Mesenchymal stem cell (in vitro differentiated cells and primary cell): ENCODE measurements at regions not wholly inside any gene's neighbourhood (a gene's known extent, or its start where the extent isn't known, plus 50 kb on each side); places are given as distances from the start of the nearest gene placed in this dataset.

Experiments
- DNase-seq: peaks from one replicate; pipeline ENCODE4 v3.0.0-alpha.2; 2013
- H2AFZ ChIP-seq: one replicate; pipeline ENCODE4 v1.6.1; 2013; ENCODE audit warnings: low read depth, mild to moderate bottlenecking, control low read depth, inconsistent platforms, low read length, moderate library complexity
- H2AK5ac ChIP-seq: 2 replicates; pipeline ENCODE4 v1.6.1; 2013; ENCODE audit warnings: low read length, moderate library complexity, mild to moderate bottlenecking, inconsistent platforms; ENCODE audit not compliant: severe bottlenecking
- H2BK120ac ChIP-seq: one replicate; pipeline ENCODE4 v1.6.1; 2013; ENCODE audit warnings: low read depth, mild to moderate bottlenecking, inconsistent platforms, low read length, moderate library complexity
- H2BK12ac ChIP-seq, 2 experiments: one replicate each; pipeline ENCODE4 v1.6.1; 2013; ENCODE audit warnings: inconsistent platforms in 2 of 2, low read length in 2 of 2, mild to moderate bottlenecking in 2 of 2, moderate library complexity in 2 of 2, control low read depth in 1 of 2
- H2BK15ac ChIP-seq: one replicate; pipeline ENCODE4 v1.6.1; 2013; ENCODE audit warnings: mild to moderate bottlenecking, low read depth, inconsistent platforms; ENCODE audit not compliant: poor library complexity, severe bottlenecking
- H2BK5ac ChIP-seq: 2 replicates; pipeline ENCODE4 v1.6.1; 2013; ENCODE audit warnings: low read depth, mild to moderate bottlenecking, low read length, control low read depth, inconsistent platforms; ENCODE audit not compliant: poor library complexity, severe bottlenecking
- H3K14ac ChIP-seq, 2 experiments: one replicate each; pipeline ENCODE4 v1.6.1; 2013; ENCODE audit warnings: inconsistent platforms in 2 of 2, low read length in 2 of 2, control low read depth in 1 of 2, mild to moderate bottlenecking in 1 of 2, moderate library complexity in 1 of 2
- H3K18ac ChIP-seq, 2 experiments: one replicate each; pipeline ENCODE4 v1.6.1; 2013; ENCODE audit warnings: inconsistent platforms in 2 of 2, low read length in 2 of 2, control low read depth in 1 of 2, low read depth in 1 of 2, mild to moderate bottlenecking in 1 of 2
- H3K23ac ChIP-seq, 2 experiments: one replicate each; pipeline ENCODE4 v1.6.1; 2013; ENCODE audit warnings: inconsistent platforms in 2 of 2, low read length in 2 of 2, mild to moderate bottlenecking in 2 of 2, moderate library complexity in 2 of 2, control low read depth in 1 of 2
- H3K27ac ChIP-seq: 2 replicates; pipeline ENCODE4 v1.5.1; 2013; ENCODE audit warnings: mild to moderate bottlenecking, moderate library complexity, low read length, control low read depth, inconsistent platforms; ENCODE audit not compliant: poor library complexity, severe bottlenecking
- H3K27me3 ChIP-seq, 2 experiments: 2 replicates each; pipeline versions ENCODE4 v1.6.1 to v1.7.0; 2013; ENCODE audit warnings: low read length in 2 of 2, mild to moderate bottlenecking in 2 of 2, moderate library complexity in 2 of 2, control low read depth in 1 of 2, inconsistent platforms in 1 of 2; ENCODE audit not compliant: control insufficient read depth in 1 of 2, insufficient read depth in 1 of 2
- H3K36me3 ChIP-seq, 2 experiments: 2 replicates each; pipeline versions ENCODE4 v1.6.1 to v1.7.0; 2013; ENCODE audit warnings: low read length in 2 of 2, control low read depth in 1 of 2, inconsistent platforms in 1 of 2, low read depth in 1 of 2, mild to moderate bottlenecking in 1 of 2; ENCODE audit not compliant: insufficient read depth in 2 of 2, control insufficient read depth in 1 of 2
- H3K4ac ChIP-seq, 2 experiments: one replicate each; pipeline ENCODE4 v1.6.1; 2013; ENCODE audit warnings: inconsistent platforms in 2 of 2, low read length in 2 of 2, mild to moderate bottlenecking in 2 of 2, moderate library complexity in 2 of 2, control low read depth in 1 of 2, low read depth in 1 of 2
- H3K4me1 ChIP-seq: 2 replicates; pipeline ENCODE4 v1.6.1; 2013; ENCODE audit warnings: low read depth, low read length, control low read depth; ENCODE audit not compliant: control insufficient read depth, insufficient read depth
- H3K4me2 ChIP-seq: 2 replicates; pipeline ENCODE4 v1.6.1; 2013; ENCODE audit warnings: low read length, mild to moderate bottlenecking, inconsistent platforms; ENCODE audit not compliant: poor library complexity, severe bottlenecking
- H3K4me3 ChIP-seq, 2 experiments: 2 replicates each; pipeline versions ENCODE4 v1.5.1 to v1.7.0; 2013; ENCODE audit warnings: low read length in 2 of 2, mild to moderate bottlenecking in 2 of 2, control low read depth in 1 of 2, low read depth in 1 of 2; ENCODE audit not compliant: insufficient read depth in 1 of 2
- H3K79me1 ChIP-seq: replicated peaks from 2 replicates; pipeline ENCODE4 v1.6.1; 2013; ENCODE audit warnings: mild to moderate bottlenecking, control low read depth, low read length, inconsistent platforms; ENCODE audit not compliant: poor library complexity, severe bottlenecking
- H3K9ac ChIP-seq: 2 replicates; pipeline ENCODE4 v1.7.0; 2013; ENCODE audit warnings: mild to moderate bottlenecking, low read length, moderate library complexity
- H3K9me3 ChIP-seq: 2 replicates; pipeline ENCODE4 v1.7.0; 2013; ENCODE audit warnings: mild to moderate bottlenecking, low read length; ENCODE audit not compliant: control insufficient read depth
- H4K8ac ChIP-seq: one replicate; pipeline ENCODE4 v1.6.1; 2013; ENCODE audit warnings: inconsistent platforms, mild to moderate bottlenecking, low read length, moderate library complexity
- H4K91ac ChIP-seq: one replicate; pipeline ENCODE4 v1.6.1; 2013; ENCODE audit warnings: mild to moderate bottlenecking, low read length, inconsistent platforms
- WGBS: methylation state at CpG from one replicate; pipeline ENCODE4 v1.1.7; 2013; ENCODE audit warnings: mixed read lengths; 5-methylcytosine and 5-hydroxymethylcytosine counted together

- Histone ChIP-seq H2BK120ac (no peak overlapping the region), H3K4me3 (no peak overlapping the region), H3K9ac (no peak overlapping the region), H2BK5ac (no peak overlapping the region), H2BK15ac (no peak overlapping the region), H3K27me3 (no peaks in the 10 kb centered on the region), H2BK12ac (no peak overlapping the region), H3K14ac (no peak overlapping the region), H4K91ac (no peak overlapping the region), H3K27ac (no peak overlapping the region), H3K4ac (no peak overlapping the region), H4K8ac (no peak overlapping the region), H3K79me1 (no peaks in the 10 kb centered on the region), H3K36me3 (no peaks in the 10 kb centered on the region), H2AK5ac (no peak overlapping the region), H3K18ac (no peak overlapping the region), H3K4me1 (no peaks in the 10 kb centered on the region), H3K9me3 (peaks cover 2% of the 10 kb centered on the region), H3K4me2 (no peak overlapping the region), H3K23ac (no peak overlapping the region), H2AFZ (no peak overlapping the region)
- no peak for DNase-seq
- 62% methylated on average over 1 of the region's 1 CpG for WGBS
These were observed 153.5 kb downstream of the OR4C45 start for GRCh38 chr11:50186146-50186545.

DNA sequence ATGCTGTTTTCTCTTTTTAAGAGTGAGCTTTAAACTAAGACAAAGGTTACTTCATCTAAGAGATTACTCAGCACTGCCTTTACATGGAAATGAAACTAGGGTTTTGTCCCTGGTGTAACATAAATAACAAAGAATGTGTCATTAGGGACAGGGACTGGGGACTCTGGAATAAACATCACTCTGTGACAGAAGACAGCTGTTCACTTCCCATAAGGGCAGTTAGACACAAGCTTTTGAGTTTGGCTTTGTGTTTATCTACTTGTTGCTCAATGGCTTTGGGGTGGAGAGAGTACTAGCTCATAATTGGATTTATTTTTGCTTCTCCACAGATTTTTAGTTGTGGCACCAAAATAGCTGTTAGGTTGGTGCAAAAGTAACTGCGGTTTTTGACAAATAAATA lies 154.5 kb downstream of the OR4C45 start:
- no peak overlapping the region for H2AFZ ChIP-seq
- no peak overlapping the region for H4K91ac ChIP-seq
- 0% methylated on average over 1 of the region's 1 CpG for WGBS
- no peak overlapping the region for H2AK5ac ChIP-seq
- peaks cover 2% of the 10 kb centered on the region for H3K9me3 ChIP-seq
- no peak overlapping the region for H4K8ac ChIP-seq
- no peak overlapping the region for H3K9ac ChIP-seq
- H3K18ac ChIP-seq, result no peak overlapping the region
- no peak overlapping the region for H2BK15ac ChIP-seq
- no peaks in the 10 kb centered on the region for H3K27me3 ChIP-seq
- no peaks in the 10 kb centered on the region for H3K36me3 ChIP-seq
- H3K27ac ChIP-seq, result no peak overlapping the region
- no peak overlapping the region for H3K14ac ChIP-seq
- H3K4me2 ChIP-seq, result no peak overlapping the region
- H3K4ac ChIP-seq, result no peak overlapping the region
- no peaks in the 10 kb centered on the region for H3K79me1 ChIP-seq
- no peaks in the 10 kb centered on the region for H3K4me1 ChIP-seq
- no peak overlapping the region for H2BK120ac ChIP-seq
- no peak overlapping the region for H2BK12ac ChIP-seq
- no peak overlapping the region for H3K4me3 ChIP-seq
- no peak overlapping the region for H3K23ac ChIP-seq
- no peak overlapping the region for H2BK5ac ChIP-seq
- DNase-seq, result no peak

DNA sequence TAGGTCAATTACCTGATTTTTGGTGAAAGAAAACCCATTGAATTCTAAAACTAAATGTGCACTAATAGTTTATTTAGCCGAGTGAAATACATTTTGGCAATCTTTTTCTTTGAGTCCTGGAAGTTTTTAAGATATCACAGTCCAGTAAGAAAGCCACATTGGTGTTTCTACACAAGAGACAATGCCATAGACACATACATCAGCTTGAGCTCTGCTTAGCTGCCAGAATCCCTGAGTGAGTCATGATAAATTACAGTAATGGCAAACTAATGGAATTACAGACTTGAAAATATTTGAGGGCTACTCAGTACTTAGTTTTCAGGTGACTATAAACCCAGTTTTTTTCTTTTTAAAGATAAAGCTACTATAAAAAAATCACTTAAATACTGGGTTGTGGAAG lies 155.4 kb downstream of the OR4C45 start:
- no CpG with 5 or more reads among the region's 1 CpG for WGBS
- H2BK15ac ChIP-seq, result no peak overlapping the region
- H3K36me3 ChIP-seq, result no peaks in the 10 kb centered on the region
- no peak overlapping the region for H2AK5ac ChIP-seq
- no peak overlapping the region for H4K8ac ChIP-seq
- H3K27ac ChIP-seq, result no peak overlapping the region
- H3K14ac ChIP-seq, result no peak overlapping the region
- H3K79me1 ChIP-seq, result no peaks in the 10 kb centered on the region
- no peak overlapping the region for H3K23ac ChIP-seq
- H3K18ac ChIP-seq, result no peak overlapping the region
- no peak for DNase-seq
- H2BK120ac ChIP-seq, result no peak overlapping the region
- no peaks in the 10 kb centered on the region for H3K4me1 ChIP-seq
- H3K4me2 ChIP-seq, result no peak overlapping the region
- H2BK5ac ChIP-seq, result no peak overlapping the region
- no peak overlapping the region for H4K91ac ChIP-seq
- no peak overlapping the region for H3K4me3 ChIP-seq
- no peak overlapping the region for H2BK12ac ChIP-seq
- no peak overlapping the region for H3K4ac ChIP-seq
- no peak overlapping the region for H2AFZ ChIP-seq
- H3K27me3 ChIP-seq, result no peaks in the 10 kb centered on the region
- H3K9me3 ChIP-seq, result peaks cover 2% of the 10 kb centered on the region
- H3K9ac ChIP-seq, result no peak overlapping the region

DNA sequence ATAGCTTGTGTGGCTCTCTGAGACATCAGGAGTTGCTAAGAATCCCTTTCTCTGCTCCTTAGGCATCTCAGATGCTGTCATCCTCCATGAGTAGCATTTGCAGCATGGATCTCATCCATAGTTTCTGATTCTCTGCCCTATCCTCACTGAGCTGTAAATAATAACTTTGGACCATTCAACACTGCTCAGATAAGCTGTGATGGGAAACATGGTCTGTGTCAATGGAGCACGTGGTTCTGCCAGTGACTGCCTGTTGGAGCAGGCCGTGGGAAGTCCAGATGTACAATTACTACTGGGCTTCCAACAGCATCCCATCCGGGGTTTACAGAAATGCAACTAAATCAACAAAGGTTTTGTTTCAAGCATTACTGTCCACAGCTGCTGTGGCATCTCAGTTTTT lies 160.1 kb downstream of the OR4C45 start:
- H2BK5ac ChIP-seq, result no peak overlapping the region
- H3K23ac ChIP-seq, result no peak overlapping the region
- 38% methylated on average over 2 of the region's 3 CpGs for WGBS
- H3K4me2 ChIP-seq, result no peak overlapping the region
- no peak overlapping the region for H4K8ac ChIP-seq
- no peaks in the 10 kb centered on the region for H3K27me3 ChIP-seq
- no peak for DNase-seq
- H3K9ac ChIP-seq, result no peak overlapping the region
- no peak overlapping the region for H3K4me3 ChIP-seq
- no peak overlapping the region for H3K4ac ChIP-seq
- H4K91ac ChIP-seq, result no peak overlapping the region
- no peak overlapping the region for H2AFZ ChIP-seq
- peaks cover 2% of the 10 kb centered on the region for H3K9me3 ChIP-seq
- H3K4me1 ChIP-seq, result no peaks in the 10 kb centered on the region
- H2BK15ac ChIP-seq, result no peak overlapping the region
- no peak overlapping the region for H2AK5ac ChIP-seq
- no peaks in the 10 kb centered on the region for H3K36me3 ChIP-seq
- no peak overlapping the region for H3K14ac ChIP-seq
- no peak overlapping the region for H2BK12ac ChIP-seq
- H3K27ac ChIP-seq, result no peak overlapping the region
- H3K18ac ChIP-seq, result no peak overlapping the region
- no peak overlapping the region for H2BK120ac ChIP-seq
- H3K79me1 ChIP-seq, result no peaks in the 10 kb centered on the region
